ENCODE measurements at regions not wholly inside any gene's neighbourhood (a gene's known extent, or its start where the extent isn't known, plus 50 kb on each side); places are given as distances from the start of the nearest gene placed in this dataset.

DNA sequence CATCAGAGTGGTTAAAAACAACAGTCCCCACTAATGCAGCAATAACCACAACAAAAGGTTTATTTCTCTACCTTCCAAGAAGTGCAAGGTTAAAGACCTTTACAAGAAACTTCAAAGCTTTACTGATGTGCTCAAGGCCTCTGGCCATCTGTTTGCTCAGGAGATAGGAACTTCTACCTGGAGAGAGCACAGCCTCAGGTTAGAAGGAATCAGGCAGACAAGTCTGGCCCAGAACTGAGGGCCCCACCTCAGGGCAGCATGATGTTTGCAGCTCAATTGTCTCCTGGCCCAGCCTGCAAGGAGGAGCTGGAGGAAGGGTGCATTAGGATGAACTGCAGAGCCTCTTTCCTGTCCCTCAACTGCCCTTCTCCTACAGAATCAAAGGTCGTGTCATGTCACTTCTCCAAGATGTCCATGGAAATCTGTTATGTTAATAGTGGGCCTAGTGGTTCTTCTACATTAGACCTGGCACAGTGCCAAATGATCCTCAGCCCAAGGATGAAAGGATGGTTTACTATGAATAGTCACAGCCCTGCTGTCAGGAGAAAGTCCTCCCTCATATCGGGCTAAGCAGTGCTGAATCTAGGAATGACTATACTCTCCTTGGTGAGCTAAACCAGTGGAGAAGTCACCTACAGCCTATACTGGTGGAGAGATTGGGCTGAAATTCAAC, 98.9 kb upstream of the NTRK2 start:
- Histone ChIP-seq H3K9me3 (no peaks in the 10 kb centered on the region), H3K27ac (no peak overlapping the region), H3K4me1 (no peaks in the 10 kb centered on the region), H3K36me3 (no peaks in the 10 kb centered on the region), H3K4me3 (no peak overlapping the region), H3K27me3 (replicated peaks in 1 of 7) (no peaks in the 10 kb centered on the region)
- 44 to 73% (median 69%) methylated on average over 2 of the region's 2 CpGs for WGBS, 5 donors
- no peak for DNase-seq
- intact Hi-C loops (cut with DNase I; ENCODE audit: low total_unique reads): no loop called here
- TF ChIP-seq, protein P1, sequence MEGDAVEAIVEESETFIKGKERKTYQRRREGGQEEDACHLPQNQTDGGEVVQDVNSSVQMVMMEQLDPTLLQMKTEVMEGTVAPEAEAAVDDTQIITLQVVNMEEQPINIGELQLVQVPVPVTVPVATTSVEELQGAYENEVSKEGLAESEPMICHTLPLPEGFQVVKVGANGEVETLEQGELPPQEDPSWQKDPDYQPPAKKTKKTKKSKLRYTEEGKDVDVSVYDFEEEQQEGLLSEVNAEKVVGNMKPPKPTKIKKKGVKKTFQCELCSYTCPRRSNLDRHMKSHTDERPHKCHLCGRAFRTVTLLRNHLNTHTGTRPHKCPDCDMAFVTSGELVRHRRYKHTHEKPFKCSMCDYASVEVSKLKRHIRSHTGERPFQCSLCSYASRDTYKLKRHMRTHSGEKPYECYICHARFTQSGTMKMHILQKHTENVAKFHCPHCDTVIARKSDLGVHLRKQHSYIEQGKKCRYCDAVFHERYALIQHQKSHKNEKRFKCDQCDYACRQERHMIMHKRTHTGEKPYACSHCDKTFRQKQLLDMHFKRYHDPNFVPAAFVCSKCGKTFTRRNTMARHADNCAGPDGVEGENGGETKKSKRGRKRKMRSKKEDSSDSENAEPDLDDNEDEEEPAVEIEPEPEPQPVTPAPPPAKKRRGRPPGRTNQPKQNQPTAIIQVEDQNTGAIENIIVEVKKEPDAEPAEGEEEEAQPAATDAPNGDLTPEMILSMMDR (IDR thresholded peaks at IDR 0.05 in 8 of 11, conservative IDR thresholded peaks at IDR 0.05 in 3 of 11): no peak
- no peak for TF ChIP-seq POLR2A (IDR thresholded peaks at IDR 0.05)
- no peak for TF ChIP-seq POLR2AphosphoS5 (IDR thresholded peaks at IDR 0.05)

- Histone ChIP-seq H3K9me3 (no peaks in the 10 kb centered on the region), H3K4me1 (no peaks in the 10 kb centered on the region), H3K4me3 (no peak overlapping the region), H3K27ac (no peak overlapping the region), H3K36me3 (no peaks in the 10 kb centered on the region), H3K27me3 (replicated peaks in 1 of 7) (no peaks in the 10 kb centered on the region)
- intact Hi-C loops (cut with DNase I; ENCODE audit: low total_unique reads): no loop called here
- DNase-seq: no peak
- 63 to 76% (median 71%) methylated on average over 4 of the region's 4 CpGs for WGBS, 5 donors
- TF ChIP-seq POLR2A (IDR thresholded peaks at IDR 0.05) (no peak), POLR2AphosphoS5 (IDR thresholded peaks at IDR 0.05) (no peak)
- TF ChIP-seq, protein P1 (IDR thresholded peaks at IDR 0.05 in 8 of 11, conservative IDR thresholded peaks at IDR 0.05 in 3 of 11): no peak
These were observed 96.4 kb upstream of the NTRK2 start for GRCh38 chr9:84573083-84573482.

GRCh38 chr9:84575705-84576104, 93.8 kb upstream of the NTRK2 start:
- H3K27me3 ChIP-seq (replicated peaks in 1 of 7): no peaks in the 10 kb centered on the region
- WGBS, 5 donors: 78 to 93% (median 85%) methylated on average over 4 of the region's 4 CpGs
- intact Hi-C loops (cut with DNase I; ENCODE audit: low total_unique reads): no loop called here

DNA sequence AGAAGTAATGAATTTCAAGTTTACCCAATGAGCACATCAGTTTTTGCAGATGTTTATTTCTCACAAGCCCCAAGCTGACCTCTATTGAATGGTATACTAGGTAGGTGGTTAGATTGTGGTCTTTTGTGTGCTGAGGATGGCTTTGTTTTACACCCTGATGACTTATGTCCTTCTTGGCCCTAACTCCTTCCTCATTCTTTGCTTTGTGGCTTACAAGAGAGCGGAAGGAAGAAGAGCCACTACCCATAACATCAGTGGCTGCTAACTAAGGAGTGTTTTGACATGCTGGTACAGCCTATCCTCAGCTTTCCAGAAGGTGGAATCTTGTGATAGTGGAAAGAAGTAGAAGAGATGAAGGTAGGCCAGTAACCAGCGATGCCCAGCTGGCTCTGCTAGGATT, 85.7 kb upstream of the NTRK2 start:
- DNase-seq: no peak
- intact Hi-C loops (cut with DNase I; ENCODE audit: low total_unique reads): no loop called here
- Histone ChIP-seq H3K36me3 (no peaks in the 10 kb centered on the region), H3K27me3 (replicated peaks in 1 of 7) (no peaks in the 10 kb centered on the region), H3K4me3 (no peak overlapping the region), H3K9me3 (no peaks in the 10 kb centered on the region), H3K27ac (no peak overlapping the region), H3K4me1 (no peaks in the 10 kb centered on the region)
- WGBS, 5 donors: 85 to 95% (median 91%) methylated on average over 2 of the region's 2 CpGs
- TF ChIP-seq, protein P1 (IDR thresholded peaks at IDR 0.05 in 8 of 11, conservative IDR thresholded peaks at IDR 0.05 in 3 of 11): no peak
- TF ChIP-seq POLR2A (IDR thresholded peaks at IDR 0.05) (no peak), POLR2AphosphoS5 (IDR thresholded peaks at IDR 0.05) (no peak)

More at GRCh38 chr9:84575705-84576104, 93.8 kb upstream of the NTRK2 start:
- no peaks in the 10 kb centered on the region for H3K36me3 ChIP-seq
- H3K9me3 ChIP-seq: no peaks in the 10 kb centered on the region
- TF ChIP-seq POLR2A (IDR thresholded peaks at IDR 0.05) (no peak), POLR2AphosphoS5 (IDR thresholded peaks at IDR 0.05) (no peak)
- TF ChIP-seq, protein P1 (IDR thresholded peaks at IDR 0.05 in 8 of 11, conservative IDR thresholded peaks at IDR 0.05 in 3 of 11): no peak
- no peak for DNase-seq
- no peaks in the 10 kb centered on the region for H3K4me1 ChIP-seq
- no peak overlapping the region for H3K27ac ChIP-seq
- no peak overlapping the region for H3K4me3 ChIP-seq
